ENCODE measurements at regions not wholly inside any gene's neighbourhood (a gene's known extent, or its start where the extent isn't known, plus 50 kb on each side); places are given as distances from the start of the nearest gene placed in this dataset.

DNA sequence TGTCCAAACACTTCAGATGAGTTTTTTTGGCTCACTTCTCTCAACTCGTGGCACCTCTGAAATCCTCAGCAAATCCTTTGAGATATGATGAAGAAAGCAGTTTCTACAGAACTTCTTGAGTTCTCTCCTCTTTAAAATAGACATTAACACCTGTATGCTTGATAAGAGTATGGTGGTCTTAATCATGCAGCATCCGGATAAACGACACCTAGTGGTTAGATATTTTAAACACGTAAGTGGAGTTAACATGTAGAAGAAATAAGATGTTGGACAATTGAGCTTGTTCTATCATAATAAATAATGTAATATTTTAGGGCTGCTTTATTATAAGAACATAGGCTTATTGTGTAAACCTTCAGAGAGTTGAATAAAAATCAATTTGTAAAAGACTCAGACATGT lies 324.8 kb downstream of the CYLC2 start:
- TF ChIP-seq CTCF (IDR thresholded peaks at IDR 0.05) (no peak), POLR2A (IDR thresholded peaks at IDR 0.05) (no peak)
